ENCODE measurements at regions not wholly inside any gene's neighbourhood (a gene's known extent, or its start where the extent isn't known, plus 50 kb on each side); places are given as distances from the start of the nearest gene placed in this dataset.

DNA sequence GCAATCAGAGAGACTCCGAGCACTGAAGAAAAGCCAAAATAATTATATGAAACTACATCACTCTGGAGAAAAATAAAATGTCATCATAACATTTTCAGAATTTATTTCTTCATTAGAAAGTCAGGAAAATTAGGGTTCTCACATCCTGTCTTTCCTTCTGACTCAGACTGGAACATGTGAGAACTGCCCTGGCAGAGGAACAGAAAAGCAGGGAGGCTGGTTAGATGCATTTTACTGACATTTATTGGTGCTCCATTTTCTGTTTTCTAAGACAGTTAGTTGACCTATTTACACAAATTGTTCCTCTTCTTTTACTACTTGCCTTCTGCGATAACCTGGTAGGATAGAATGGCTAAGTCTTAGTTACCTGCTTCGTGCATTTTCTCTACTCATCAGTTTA lies 58.6 kb upstream of the ANK3 start:
- TF ChIP-seq SUZ12 (IDR thresholded peaks at IDR 0.05): no peak
- TF ChIP-seq FOXA1 (IDR thresholded peaks at IDR 0.05): no peak
- no peak for TF ChIP-seq TARDBP (IDR thresholded peaks at IDR 0.05)
- no peak for TF ChIP-seq FOXK2 (IDR thresholded peaks at IDR 0.05)
- TF ChIP-seq HDGF (IDR thresholded peaks at IDR 0.05; ENCODE audit: borderline replicate concordance): no peak
- no peak for TF ChIP-seq SP1 (IDR thresholded peaks at IDR 0.05)
- no peak for TF ChIP-seq LEF1 (IDR thresholded peaks at IDR 0.05; ENCODE audit: borderline replicate concordance)
- no peak for TF ChIP-seq NFRKB (IDR thresholded peaks at IDR 0.05)
- TF ChIP-seq, protein P1, sequence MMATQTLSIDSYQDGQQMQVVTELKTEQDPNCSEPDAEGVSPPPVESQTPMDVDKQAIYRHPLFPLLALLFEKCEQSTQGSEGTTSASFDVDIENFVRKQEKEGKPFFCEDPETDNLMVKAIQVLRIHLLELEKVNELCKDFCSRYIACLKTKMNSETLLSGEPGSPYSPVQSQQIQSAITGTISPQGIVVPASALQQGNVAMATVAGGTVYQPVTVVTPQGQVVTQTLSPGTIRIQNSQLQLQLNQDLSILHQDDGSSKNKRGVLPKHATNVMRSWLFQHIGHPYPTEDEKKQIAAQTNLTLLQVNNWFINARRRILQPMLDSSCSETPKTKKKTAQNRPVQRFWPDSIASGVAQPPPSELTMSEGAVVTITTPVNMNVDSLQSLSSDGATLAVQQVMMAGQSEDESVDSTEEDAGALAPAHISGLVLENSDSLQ (IDR thresholded peaks at IDR 0.05): no peak
- TF ChIP-seq ZNF384 (IDR thresholded peaks at IDR 0.05): no peak
- no peak for TF ChIP-seq CTBP1 (IDR thresholded peaks at IDR 0.05; ENCODE audit: borderline replicate concordance)
- no peak for TF ChIP-seq BHLHE40 (IDR thresholded peaks at IDR 0.05; ENCODE audit: borderline replicate concordance)

All from HEK293T (cell line).